ENCODE measurements at regions not wholly inside any gene's neighbourhood (a gene's known extent, or its start where the extent isn't known, plus 50 kb on each side); places are given as distances from the start of the nearest gene placed in this dataset.

DNA sequence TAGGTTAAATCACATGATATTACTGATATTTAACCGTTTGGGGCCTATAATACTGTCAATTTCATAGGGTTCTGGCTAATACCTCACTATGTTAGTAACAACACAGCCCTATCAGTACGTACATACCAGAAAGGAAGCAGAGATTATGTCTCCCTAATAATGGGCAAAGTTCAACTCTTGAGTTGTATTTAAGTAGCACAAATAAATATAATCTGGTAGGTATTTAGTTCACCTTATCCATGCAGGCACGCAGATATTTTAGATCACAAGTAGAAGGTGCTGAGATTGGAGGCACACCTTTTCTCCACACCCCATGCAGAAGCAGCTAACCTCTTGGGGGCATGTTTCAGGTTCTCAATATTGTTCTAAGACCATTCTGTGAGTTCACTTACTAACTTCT, 118.9 kb downstream of the IRS1 start:
- DNase-seq: no peak

DNA sequence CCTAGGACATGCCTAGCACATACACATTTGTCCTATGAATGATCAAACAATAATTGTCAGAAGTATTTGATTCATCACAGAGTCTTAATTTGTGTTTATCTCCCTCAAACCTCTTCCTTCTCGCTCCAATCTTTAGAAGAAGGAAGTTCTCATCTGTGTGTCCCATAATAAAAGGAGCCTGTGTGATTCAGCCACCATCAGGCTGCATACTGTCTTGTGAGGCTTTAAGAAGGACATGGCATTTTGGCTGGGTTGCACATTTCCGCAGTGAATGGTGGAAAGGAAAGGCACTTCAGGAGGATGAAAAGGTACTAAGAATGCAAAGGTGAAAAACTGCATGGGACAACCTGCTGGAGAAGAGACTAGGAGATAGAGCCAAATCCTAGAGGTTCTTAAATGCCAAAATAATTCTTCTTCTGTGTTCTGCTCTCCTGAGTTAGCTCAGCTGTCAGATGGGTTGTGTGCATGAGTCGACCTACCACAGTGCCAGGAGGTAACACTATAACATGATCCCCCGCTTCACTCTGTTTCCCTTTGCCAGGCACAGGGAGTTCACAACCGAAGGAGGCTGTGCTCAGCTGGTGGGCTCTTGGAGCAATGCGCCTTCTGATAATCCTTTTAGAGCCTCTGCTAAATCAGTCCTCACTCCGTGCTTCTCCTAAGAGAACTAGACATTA, 120.1 kb downstream of the IRS1 start:
- DNase-seq: no peak

DNA sequence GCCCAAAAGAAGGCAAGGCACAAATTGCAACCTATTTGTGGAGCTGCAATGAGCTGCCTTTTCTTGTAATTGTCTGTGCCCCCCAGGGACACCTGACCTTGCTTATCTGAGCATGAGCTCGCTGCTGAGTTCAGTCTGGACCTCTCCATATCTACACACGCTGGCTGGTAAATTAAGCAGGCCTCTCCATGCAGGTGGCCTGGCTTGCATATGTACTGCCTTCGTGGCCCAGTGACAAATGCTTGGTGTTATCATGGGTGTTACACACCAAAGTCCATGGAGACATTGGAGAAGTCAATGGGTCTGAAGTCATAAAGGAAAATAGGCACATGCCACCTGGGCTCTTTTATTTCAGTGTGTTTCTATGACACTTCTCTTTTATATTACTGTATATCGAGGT, 121.2 kb downstream of the IRS1 start:
- no peak for DNase-seq

DNA sequence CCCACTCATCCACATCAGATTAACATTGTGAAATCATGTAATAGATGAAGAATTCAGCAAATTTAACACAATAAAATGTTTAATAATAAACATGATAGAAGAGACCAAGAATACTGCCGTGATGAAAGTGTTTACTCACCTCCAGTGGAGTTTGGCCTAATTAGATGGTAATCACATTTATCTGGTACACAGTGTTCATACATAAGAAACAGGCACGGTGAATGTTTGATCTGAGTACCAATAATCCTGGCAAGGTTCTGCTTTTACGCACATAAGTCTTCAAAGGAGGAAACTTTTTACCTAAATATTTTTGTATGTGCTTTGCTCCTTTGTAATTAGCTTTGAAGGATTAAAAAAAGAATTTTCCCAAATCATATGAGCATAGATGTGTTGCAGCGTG, 122.5 kb downstream of the IRS1 start:
- DNase-seq: no peak

DNA sequence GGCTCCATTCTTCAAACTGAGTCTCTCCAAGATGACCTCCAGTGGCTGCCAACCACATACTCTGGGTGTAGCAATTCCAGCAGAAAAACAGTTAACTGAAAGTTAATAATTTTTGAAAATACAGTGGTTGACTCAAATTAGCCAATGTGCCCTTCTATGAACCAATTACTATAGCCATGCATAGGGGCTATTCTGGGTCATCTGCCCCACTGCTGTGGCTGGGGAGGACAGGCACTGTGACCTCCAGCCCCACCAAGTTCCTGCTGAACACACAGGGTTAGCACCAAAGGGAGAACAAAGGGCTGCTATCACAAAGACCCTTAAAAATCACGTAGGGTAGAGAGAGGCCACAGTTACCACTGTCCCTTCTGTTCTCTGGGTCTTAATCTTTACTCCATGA, 123.0 kb downstream of the IRS1 start:
- DNase-seq: no peak

DNA sequence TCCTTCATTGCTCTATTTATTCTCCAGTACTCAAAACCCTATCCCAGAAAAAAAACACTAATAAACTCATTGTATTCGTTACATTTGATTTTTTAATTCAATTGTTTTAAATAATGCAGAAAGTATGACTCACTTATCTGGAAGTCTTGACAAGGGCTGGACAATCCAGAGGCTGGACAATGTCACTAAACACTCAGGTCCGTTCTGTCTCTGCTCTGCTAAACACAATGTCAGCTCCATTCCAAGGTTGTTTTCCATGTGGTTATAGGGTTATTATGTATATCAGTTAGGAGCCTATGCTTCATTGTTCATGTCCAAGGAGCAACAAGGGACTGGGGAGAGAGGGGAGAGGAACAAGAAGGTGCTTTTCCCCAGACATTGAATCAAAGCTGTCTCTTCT, 125.5 kb downstream of the IRS1 start:
- DNase-seq: no peak

DNA sequence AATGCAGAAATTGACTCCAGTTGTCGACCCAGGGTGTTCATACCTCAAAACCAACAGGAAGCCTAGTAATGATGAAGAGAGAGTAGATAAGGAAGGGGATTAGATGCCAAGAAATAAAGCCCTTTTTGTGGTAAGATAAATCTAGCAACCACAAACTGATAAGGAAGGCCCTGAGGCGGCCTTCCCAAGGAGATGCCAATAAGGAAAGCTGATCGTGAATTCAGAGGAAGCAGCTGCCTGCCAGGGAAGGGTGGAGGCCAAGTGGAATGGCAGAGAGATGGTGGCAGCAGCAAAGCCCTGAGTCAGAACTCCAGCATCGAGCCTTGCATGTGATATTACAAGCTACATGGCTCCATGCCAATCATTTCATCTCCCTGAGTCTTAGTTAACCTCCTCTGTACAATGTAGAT, 126.3 kb downstream of the IRS1 start:
- no peak for DNase-seq

DNA sequence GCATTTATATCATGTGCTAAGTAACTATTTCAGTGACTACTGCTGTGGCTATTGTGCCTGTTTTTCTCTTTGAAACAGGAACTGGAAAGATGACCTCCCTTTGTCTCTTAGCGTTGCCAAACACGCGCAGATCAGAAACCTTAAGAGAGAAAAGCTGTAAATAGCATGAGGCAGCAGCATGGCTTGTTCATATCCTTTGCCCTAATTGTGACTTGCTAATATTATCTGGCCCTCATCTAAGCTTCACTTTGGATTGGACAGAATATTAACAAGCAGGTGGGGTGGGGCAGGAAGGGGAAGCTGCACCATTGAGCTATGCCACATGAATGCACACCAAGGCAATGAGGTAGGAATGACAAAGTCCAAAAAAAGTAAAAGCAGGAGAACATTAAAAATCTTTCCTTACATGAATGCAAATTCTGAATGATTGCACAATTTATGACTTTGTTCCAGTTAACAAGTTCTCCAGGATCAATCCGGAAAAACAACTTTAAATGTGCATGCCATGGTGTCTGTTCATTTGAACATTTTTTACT, 128.4 kb downstream of the IRS1 start:
- DNase-seq: no peak

DNA sequence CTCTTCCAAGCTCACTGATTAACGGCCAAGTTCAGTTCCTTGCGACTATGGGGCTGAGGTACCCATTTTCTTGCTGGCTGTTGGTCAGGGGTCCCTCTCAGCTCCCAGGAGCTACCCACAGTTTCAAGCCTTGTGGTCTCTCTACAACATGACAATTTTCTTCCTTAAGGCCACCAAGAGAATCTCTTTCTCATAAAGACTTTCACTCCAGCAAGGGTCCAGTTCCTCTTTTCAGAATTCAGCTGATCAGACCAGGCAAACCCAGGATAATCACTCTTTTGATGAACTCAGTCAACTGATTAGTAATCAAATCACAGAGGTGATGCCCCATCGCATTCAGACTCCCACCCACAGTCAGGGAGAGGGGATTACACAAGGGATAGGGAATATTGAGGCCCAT, 129.7 kb downstream of the IRS1 start:
- DNase-seq: no peak

DNA sequence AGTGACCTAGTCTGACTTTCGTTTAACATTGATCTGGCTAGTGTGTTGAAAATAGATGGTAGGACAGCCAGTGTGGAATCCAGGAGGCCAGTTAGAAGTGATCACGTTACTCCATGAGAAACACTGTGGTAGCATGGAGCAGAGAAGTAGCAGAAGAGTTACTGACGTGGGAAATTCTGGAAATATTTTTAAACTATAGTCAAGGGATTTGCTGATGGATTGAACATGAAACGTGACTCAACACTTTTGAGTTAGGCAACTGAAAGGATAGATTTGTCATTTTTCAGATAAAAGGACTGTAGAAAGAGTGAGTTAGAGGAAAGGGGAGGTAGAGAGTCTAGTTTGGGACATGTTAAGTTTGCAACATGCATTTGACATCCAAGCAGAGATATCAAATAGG, 130.4 kb downstream of the IRS1 start:
- no peak for DNase-seq

DNA sequence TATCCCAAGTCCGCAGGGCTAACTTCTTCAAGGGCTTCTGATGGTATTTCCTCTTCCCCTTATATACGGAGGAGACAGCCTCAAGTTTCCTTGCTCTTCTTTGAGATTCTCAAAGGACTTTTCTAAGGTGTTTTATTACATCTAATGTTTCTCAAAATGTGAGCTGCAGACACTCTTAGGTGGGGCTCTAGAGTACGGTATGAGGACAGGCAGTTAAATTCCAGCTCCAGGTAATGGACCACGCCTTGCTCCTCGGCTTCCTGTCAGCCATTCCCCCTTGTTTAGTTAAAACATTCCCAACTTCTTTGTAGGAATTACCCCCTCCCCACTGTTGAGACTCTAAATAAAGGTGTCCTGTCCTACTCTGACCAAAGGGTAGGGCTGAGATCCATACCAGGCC, 131.9 kb downstream of the IRS1 start:
- no peak for DNase-seq

DNA sequence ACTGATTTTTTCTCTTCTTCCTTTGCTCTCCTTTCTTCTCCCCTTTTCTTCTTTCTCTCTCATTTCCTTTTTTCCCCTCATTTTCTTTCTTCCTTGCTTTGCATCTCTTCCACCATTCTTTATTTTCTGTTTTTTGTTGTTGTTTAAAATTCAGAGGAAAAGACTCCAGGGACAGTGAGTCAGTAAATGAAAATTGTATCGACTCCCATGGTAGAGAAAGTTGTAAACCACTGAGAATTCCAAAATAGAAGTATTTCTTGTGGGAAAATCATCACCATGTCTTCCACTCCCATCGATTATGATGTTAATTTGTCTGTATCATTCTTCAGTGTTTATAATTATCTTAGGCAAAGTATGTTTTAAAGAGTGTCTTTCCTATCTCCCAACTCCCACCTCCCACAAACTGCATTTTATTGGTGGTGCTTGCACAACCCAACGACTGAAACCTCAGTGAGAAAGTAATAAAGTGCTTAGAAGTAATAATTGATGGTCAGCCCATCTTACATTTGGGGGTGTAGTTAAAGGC, 134.3 kb downstream of the IRS1 start:
- DNase-seq: no peak

DNA sequence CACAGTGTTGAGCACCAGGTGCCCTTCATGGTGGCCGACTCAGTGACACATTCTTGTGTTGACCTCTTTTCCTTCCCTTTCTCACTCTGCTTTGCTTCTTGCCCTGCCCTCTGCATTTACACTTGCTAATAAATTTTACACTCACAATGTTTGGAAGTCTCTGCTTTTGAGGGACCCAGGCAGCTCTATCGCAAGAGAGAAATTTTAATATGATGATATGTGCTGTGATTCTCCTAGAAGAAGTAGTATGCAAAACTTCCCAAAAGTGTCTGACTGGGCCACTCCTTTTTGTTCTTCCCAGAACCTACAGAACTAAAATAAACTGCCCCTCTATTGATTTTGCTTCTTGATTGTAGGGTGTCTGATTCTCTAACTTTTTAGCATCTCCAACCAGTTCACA, 135.0 kb downstream of the IRS1 start:
- DNase-seq: no peak

DNA sequence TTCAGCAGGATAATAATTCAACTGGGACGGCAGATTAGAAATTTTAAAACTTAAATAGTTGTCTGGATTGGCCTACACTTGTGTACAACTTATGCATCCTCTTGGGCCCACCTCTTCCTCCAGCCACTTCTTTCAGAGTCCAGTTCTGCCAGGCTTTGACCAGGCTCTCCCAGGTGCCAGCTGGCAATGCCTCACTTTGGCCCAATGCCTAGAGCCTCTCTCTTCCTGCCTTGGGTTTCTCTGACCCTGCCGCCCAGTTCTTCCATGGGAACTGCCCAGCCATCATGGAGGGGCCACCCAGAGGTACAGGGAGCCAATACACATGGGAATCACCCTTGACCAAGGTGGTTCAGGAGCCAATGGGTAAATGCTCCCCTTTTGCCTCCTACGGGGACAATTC, 135.5 kb downstream of the IRS1 start:
- DNase-seq: no peak

DNA sequence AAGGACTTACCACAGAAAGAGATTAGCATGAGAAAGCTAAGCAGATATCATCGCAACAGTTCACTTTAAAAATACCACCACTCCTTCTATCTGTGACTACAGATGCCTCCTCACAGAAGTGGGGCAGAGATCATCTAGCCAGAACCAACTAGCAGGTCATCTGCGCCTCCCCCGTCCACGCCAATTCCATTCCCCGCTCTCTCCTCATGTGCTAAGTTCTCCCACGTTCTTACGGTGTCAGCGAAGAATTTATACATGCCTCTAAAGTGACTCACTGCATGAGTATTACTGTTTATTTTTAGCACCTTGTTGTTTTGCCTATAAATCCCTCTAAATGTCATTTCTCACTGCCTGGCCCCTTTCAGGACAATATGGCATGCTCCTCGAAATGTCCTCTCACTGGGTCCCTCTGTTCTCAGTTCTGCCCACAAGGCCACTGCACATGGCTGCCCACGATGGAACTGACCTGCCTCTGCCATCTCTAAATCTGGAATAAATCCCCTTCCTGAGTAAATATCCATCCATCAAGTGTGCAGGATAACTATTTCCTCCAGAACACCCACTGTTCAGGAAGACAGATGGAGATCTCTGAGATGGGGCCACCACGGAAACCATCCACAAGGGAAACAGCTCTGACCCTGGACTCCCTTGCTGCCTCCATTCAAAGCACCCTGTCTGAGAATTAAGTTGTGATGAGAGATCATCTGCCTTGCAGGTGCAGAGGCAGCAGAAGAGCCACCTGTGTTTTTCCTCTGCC, 137.7 kb downstream of the IRS1 start:
- DNase-seq: no peak

DNA sequence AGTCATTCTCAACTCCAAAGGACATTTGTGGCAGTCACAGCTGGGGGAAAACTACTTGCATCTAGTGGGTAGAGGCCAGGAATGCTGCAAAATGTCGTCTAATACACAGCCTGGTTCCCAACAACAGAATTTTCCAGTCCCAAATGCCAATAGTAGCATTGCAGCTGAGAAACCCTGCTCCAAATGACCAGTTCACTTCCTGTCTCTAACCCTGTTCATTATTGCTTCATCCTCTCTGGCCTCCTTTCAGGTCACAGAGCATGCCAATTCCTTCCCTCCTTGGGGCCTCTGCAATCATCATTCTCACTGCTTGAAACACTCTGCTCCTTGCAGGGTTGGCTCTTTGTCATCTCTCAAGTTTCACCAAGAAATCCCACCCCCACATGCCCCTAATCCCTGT, 139.1 kb downstream of the IRS1 start:
- DNase-seq: no peak

DNA sequence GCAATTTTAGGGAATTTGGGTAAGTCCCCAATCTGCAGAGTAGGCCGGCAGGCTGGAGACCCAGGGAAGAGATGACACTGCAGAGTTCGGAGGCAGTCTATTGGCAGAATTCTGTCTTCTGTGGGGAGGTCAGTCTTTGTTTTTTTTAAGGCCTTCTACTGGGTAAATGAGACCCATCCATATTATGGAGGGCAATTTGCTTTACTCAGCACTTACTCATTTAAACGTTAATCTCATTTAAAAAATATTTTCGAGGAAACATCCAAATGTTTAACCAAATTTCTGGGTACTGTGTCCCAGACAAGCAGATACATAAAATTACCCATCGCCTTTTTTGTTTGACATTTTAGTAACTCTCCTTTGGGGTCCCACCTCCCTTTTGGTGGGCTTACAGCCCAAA, 139.5 kb downstream of the IRS1 start:
- no peak for DNase-seq

DNA sequence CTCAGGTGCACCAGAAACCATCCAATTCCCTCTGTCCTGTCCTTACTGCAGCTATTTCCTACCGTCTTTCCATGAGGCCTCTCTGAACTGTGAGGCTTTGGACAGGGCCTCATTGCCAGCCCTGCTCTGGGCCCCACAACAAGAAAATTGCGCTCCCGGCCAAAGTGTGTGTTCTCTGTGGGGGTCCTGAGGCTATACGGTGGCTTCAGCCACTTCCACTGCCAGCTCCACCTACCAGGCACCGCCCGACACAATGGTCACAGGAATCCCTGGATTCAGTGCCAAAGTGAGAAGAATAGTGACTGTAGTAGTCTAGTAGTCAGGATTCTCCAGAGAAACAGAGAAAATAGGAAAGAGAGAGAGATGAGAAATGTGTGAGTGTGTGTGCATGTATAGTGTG, 140.2 kb downstream of the IRS1 start:
- no peak for DNase-seq

DNA sequence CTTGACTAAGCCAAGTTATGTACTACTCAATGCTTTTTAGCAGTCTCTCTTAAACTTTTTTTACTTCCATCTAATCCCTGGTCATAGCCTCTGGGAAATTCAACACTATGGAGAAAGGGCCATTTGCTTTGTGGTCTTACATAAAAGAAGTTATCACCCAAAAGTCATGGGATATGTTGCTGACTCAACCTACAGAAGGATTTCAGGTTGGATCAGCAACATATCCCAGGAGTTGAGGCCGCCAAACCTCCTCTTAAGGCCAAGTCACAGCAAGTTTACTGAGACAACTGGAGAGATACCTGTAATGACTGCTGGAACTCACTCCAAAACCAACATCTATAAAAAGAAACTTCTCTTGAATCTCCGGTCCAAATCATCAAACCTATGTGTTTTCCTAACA, 141.1 kb downstream of the IRS1 start:
- no peak for DNase-seq

DNA sequence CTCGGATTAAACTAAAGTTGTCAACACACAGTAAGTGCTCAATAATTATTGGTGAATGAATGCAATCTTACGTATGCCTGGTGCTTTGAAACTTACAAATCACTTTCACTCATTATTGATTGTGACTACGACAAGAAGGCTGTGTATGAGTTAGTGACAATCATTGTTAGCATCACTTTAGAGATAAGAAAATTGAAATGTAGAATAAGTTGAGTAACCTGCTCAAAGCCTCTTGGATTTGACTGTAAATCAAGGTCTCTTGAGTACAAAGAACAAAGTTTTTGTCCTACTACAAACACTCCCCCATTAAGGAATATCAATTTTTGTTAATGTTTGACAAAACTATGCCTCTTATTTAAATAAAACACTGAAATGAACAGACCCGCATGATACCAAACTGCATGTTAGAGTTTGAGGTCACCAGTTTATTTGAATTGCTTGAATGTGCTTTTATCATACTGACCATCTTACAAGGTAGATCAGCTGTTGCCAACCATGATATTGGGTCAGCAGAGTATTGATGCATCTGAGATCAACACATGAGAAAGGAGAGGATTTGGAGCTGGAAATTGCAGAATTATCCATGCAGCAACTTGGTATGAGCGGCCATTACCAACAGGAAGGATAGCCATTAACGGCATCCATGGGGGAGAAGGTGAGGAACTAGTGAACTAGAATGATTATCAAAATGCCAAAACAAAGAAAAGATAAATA, 142.1 kb downstream of the IRS1 start:
- DNase-seq: no peak

DNA sequence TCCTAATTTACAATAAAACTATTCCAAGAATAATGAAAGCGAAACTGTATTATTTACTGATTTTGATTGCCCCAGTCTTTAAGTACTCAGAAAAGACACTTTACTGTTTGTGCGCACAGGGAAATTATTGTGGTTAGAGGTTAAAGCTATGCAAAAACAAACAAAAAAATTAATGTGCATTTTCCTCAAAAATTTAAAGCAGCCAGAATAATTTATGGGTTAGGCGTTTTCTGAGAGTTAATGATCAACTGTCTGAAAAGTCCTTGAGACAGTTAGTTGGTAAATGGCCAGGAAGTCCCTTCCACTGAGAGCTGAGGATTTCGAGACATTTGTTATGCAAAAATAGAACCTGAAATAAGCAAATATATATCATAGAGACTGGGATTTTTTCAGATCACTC, 143.3 kb downstream of the IRS1 start:
- DNase-seq: no peak

DNA sequence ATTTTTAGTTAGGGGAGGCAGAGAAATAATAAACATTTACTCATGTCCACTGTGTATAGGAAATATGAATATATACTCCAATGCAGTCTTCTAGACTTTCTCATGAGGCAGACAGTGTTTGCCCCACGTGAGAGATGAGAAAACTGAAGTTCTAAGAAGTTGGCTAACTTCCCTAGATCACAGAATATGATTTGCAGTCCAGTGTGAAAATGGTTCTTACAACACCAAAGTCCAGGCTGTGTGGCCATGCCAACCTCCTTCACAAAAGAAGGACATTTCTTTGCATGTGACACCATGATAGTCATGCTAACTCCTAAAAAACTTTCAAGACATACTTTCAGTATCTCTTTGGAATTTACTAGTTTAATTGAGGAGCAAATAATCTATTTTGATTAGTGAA, 143.7 kb downstream of the IRS1 start:
- DNase-seq: no peak

DNA sequence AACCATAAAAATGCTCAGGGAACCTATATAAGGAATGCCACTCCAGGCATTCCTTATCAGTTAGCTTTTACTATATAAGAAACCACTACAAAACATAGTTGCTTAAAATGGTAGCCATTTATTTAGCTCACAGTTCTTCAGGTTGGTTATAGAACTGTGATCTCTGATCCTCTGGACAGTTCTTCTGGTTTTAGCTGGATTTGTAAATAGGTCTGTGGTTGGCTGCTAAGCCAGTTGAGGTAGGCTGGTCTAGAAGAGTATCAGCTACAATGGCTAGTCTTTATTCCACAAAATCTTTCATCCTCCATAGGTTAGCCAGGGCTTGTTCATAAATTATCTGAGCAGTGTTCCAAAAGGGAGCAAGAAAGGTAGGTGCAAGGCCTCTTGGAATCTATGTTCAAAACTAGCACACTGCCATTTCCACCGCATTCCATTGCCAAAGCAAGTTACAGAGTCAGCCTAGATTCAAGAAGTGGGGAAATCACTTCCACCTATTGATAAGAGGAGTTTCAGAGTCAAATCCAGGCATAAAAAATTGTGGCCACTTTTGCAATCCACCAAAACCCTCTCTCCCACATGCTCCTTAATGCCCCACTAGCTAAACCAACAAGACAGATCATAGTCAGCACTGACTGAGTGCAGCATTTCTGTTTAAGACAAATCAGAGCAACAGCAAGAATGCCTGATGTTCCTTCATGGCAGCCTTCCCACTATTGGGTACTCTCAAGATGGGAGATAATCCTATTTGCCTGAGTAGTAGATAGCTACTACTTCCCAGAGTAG, 146.4 kb downstream of the IRS1 start:
- no peak for DNase-seq

All from activated T-cell treated with anti-CD3 and anti-CD28 coated beads for 4 hours (primary cell).